ENCODE measurements at regions not wholly inside any gene's neighbourhood (a gene's known extent, or its start where the extent isn't known, plus 50 kb on each side); places are given as distances from the start of the nearest gene placed in this dataset.

DNA sequence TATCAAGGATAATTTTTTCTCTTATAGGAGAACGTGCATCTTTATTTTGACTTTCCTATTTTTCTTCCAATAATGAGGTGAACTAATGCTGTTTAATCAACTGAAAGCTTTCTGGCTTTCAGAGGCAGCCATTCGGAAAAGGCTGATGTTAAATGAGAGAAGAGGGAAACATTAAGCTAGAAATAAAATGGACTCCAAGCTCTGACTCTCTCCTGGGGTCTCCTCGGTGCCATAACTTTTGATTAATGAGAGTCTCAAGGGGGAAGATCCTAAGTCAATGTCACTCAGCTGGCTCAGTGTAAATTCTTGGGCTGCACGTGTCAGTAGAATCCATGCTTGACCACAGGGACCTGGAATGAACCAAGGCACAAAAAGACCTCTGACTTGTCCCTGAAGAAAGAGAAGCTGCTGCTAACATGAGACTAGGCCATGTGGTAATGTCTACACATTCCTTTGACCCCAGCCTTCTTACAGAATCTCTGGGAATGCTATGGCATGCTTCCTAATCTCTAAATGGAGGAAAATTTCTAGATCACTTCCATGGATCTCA is 152.2 kb upstream of the RFC3 start:
- Histone ChIP-seq H2BK20ac (ENCODE audit: low read depth, low read length) (no peak overlapping the region), H3K56ac (ENCODE audit: extremely low read depth, insufficient read depth, low read length) (no peak overlapping the region), H2AK5ac (ENCODE audit: low read depth, low read length) (no peak overlapping the region), H4K91ac (ENCODE audit: insufficient read depth, low read depth, low read length) (no peak overlapping the region), H3K4me1 (ENCODE audit: control insufficient read depth, insufficient read depth, low read length) (no peaks in the 10 kb centered on the region), H3K4me3 (ENCODE audit: insufficient read depth, low read depth, low read length) (no peak overlapping the region), H3K23ac (ENCODE audit: low read depth, low read length) (no peak overlapping the region), H2AK9ac (replicated peaks; ENCODE audit: low read depth, low read length, poor library complexity) (no peak overlapping the region), H3K79me1 (ENCODE audit: low read depth in 1 of 2, low read length in 2 of 2) (no peaks in the 10 kb centered on the region), H3K14ac (replicated peaks; ENCODE audit: low read depth, low read length) (no peak overlapping the region), H2BK15ac (ENCODE audit: low read depth, low read length) (no peak overlapping the region), H3K18ac (ENCODE audit: low read depth, low read length) (no peak overlapping the region), H3K9me1 (ENCODE audit: insufficient read depth, low read length) (no peaks in the 10 kb centered on the region), H4K20me1 (ENCODE audit: insufficient read depth, low read length) (no peaks in the 10 kb centered on the region), H4K5ac (ENCODE audit: low read depth, low read length) (no peak overlapping the region), H3K36me3 (ENCODE audit: control insufficient read depth, insufficient read depth, low read length) (no peaks in the 10 kb centered on the region), H4K8ac (ENCODE audit: low read depth in 2 of 2, low read length in 2 of 2) (no peak overlapping the region), H3K9ac (ENCODE audit: low read depth, low read length) (no peak overlapping the region), H2BK120ac (ENCODE audit: low read depth, low read length) (no peak overlapping the region), H3K4ac (ENCODE audit: low read depth, low read length) (no peak overlapping the region), H3K27me3 (ENCODE audit: control insufficient read depth, insufficient read depth, low read length) (peaks cover 7% of the 10 kb centered on the region; the same call in 1 of the 2 replicates), H3K4me2 (ENCODE audit: low read depth, low read length) (no peak overlapping the region), H3K27ac (ENCODE audit: insufficient read depth, low read length) (no peak overlapping the region), H3K9me3 (ENCODE audit: control insufficient read depth, insufficient read depth, low read length) (no peaks in the 10 kb centered on the region), H2BK5ac (ENCODE audit: low read depth, low read length, poor library complexity, severe bottlenecking) (no peak overlapping the region), H2AFZ (replicated peaks; ENCODE audit: low read length, poor library complexity) (no peak overlapping the region)
- in situ Hi-C loops (cut with MboI; ENCODE audit: low sequenced_read_pairs), result no loop called here
- intact Hi-C loops (cut with micrococcal nuclease), result no loop called here
- DNase-seq (no peak), ATAC-seq (ENCODE audit: low read depth) (no peak)
- no peak for TF ChIP-seq RFX5 (IDR thresholded peaks at IDR 0.05; ENCODE audit: low read depth, low read length)
- TF ChIP-seq FOS (IDR thresholded peaks at IDR 0.05; ENCODE audit: low read depth, low read length), result no peak
- no peak for TF ChIP-seq POLR2A (IDR thresholded peaks at IDR 0.05; ENCODE audit: low read depth, low read length)
- TF ChIP-seq CEBPB (IDR thresholded peaks at IDR 0.05; ENCODE audit: low read depth, low read length), result no peak
- BruUV-seq (replicated peaks), result no TSS peak
- dilution Hi-C loops (cut with HindIII; ENCODE audit: low sequenced_read_pairs, unreplicated experiment), result no loop called here
- 83% methylated on average over 1 of the region's 4 CpGs; no CpG with 5 or more reads in 1 of the 2 experiments for WGBS, 2 experiments (ENCODE audit: extremely low coverage in 2 of 2, insufficient read length in 1 of 2)
- ChIA-PET CTCF (interaction anchor here (1.2 kb wide), 1 partner anchor 9 kb away, joined by 3 read pairs; no protein-coding TSS in a partner anchor), POLR2A (ENCODE audit: unreplicated experiment) (no interaction called here)

Measured in IMR-90 (cell line).